Hepatocyte (in vitro differentiated cells): ENCODE measurements at regions not wholly inside any gene's neighbourhood (a gene's known extent, or its start where the extent isn't known, plus 50 kb on each side); places are given as distances from the start of the nearest gene placed in this dataset.

Source experiments
- CTCF ChIP-seq: fragments of 200-600 bp; sonication (generic); IDR thresholded peaks from 2 replicates; pipeline ENCODE4 v1.5.1; 2016; ENCODE audit warnings: antibody characterized with exemption, mild to moderate bottlenecking; ENCODE audit not compliant: poor library complexity
- EZH2 ChIP-seq: fragments of 200-600 bp; sonication (generic); IDR thresholded peaks from 2 replicates; pipeline ENCODE4 v1.6.1; 2016; ENCODE audit warnings: antibody characterized with exemption, mild to moderate bottlenecking, borderline replicate concordance

DNA sequence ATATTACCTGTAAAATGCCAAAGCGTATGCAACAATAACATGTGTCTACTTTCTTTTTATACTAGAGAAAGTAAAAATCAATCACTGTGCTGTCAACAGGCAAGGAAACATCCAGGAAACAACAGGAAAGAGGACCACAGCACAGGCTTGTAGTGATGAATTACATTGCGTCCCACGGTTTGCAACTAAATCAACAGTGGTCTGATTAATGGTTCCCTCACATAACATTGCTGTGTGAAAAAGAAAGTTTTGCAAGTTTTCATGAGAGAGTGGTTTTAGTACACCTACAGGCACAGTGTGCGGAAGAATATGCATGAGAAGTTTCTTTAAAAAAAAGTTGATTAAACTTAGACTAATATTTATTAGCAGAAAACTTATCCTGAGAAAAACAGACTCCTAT lies 329.5 kb upstream of the HSF2 start:
- TF ChIP-seq CTCF, result no peak
- TF ChIP-seq EZH2, result no peak
